DND-41 (cell line): ENCODE measurements at regions not wholly inside any gene's neighbourhood (a gene's known extent, or its start where the extent isn't known, plus 50 kb on each side); places are given as distances from the start of the nearest gene placed in this dataset.

Experiments
- ATAC-seq: fragments of 200-7000 bp; cut with Tn5 transposase; 3 replicates; pipeline ENCODE4 v1.9.1; 2021; ENCODE audit warnings: low read depth; ENCODE audit not compliant: insufficient read depth
- DNase-seq: peaks from one replicate; pipeline ENCODE4 v3.0.0-alpha.2; 2020
- H2AFZ ChIP-seq: 2 replicates; pipeline ENCODE4 v1.6.0; 2012; ENCODE audit warnings: low read depth, low read length
- H3K27ac ChIP-seq: 2 replicates; pipeline ENCODE4 v1.5.1; 2012; ENCODE audit warnings: low read length, inconsistent platforms
- H3K27me3 ChIP-seq: fragments of 200-600 bp; sonication (generic); 2 replicates; pipeline ENCODE4 v1.6.0; 2012; ENCODE audit warnings: low read length, mild to moderate bottlenecking, inconsistent platforms; ENCODE audit not compliant: insufficient read depth, poor library complexity
- H3K36me3 ChIP-seq: 2 replicates; pipeline ENCODE4 v1.5.1; 2012; ENCODE audit warnings: low read length, inconsistent platforms; ENCODE audit not compliant: insufficient read depth
- H3K4me1 ChIP-seq: 2 replicates; pipeline ENCODE4 v1.5.1; 2012; ENCODE audit warnings: mild to moderate bottlenecking, low read length; ENCODE audit not compliant: insufficient read depth
- H3K4me2 ChIP-seq: 2 replicates; pipeline ENCODE4 v1.6.0; 2012; ENCODE audit warnings: mild to moderate bottlenecking, moderate library complexity, low read length, inconsistent platforms; ENCODE audit not compliant: insufficient read depth
- H3K4me3 ChIP-seq, 2 experiments: fragments of 200-600 bp in 1 of 2; shearing (Covaris generic) in 1 of 2; 2 replicates each; pipeline ENCODE4 v1.5.1; 2012 to 2016; ENCODE audit warnings: inconsistent platforms in 2 of 2, low read length in 2 of 2, mild to moderate bottlenecking in 2 of 2, low read depth in 1 of 2, moderate library complexity in 1 of 2
- H3K79me2 ChIP-seq: 2 replicates; pipeline ENCODE4 v1.6.0; 2012; ENCODE audit warnings: low read length, inconsistent platforms; ENCODE audit not compliant: insufficient read depth
- H3K9ac ChIP-seq: 2 replicates; pipeline ENCODE4 v1.6.0; 2012; ENCODE audit warnings: low read depth, mild to moderate bottlenecking, inconsistent platforms, low read length, moderate library complexity
- H3K9me3 ChIP-seq: 2 replicates; pipeline ENCODE4 v1.5.1; 2012; ENCODE audit warnings: low read length, moderate library complexity, mild to moderate bottlenecking, inconsistent platforms; ENCODE audit not compliant: insufficient read depth, severe bottlenecking
- H4K20me1 ChIP-seq: 2 replicates; pipeline ENCODE4 v1.6.0; 2012; ENCODE audit warnings: low read length; ENCODE audit not compliant: insufficient read depth
- EZH2 ChIP-seq: IDR thresholded peaks from 3 replicates; pipeline ENCODE4 v1.6.1; 2012; ENCODE audit warnings: borderline replicate concordance, low read depth, mild to moderate bottlenecking, moderate library complexity, low read length, inconsistent platforms; ENCODE audit not compliant: severe bottlenecking
- TF ChIP-seq, protein P1 (sequence below): IDR thresholded peaks from 2 replicates; pipeline ENCODE4 v1.5.1; 2012; ENCODE audit warnings: borderline replicate concordance, low read length, moderate library complexity, mild to moderate bottlenecking; ENCODE audit not compliant: poor library complexity, severe bottlenecking; ENCODE audit errors: extremely low read depth

DNA sequence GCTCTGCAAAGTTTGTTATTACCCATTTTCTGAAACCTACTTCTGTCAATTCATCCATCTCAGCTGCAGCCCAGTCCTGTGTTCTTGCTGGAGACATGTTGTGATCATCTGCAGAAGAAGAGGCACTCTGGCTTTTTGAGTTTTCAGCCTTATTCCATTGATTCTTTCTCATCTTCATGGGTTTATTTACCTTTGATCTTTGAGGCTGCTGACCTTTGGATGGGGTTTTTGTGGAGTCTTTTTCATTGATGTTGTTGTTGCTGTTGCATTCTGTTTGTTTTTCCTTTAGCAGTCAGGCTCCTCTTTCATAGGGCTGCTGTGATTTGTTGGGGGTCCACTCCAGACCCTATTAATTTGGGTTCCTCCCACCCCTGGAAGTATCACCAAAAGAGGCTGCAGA lies 164.3 kb downstream of the FCRL5 start:
- no peaks in the 10 kb centered on the region for H4K20me1 ChIP-seq
- no peaks in the 10 kb centered on the region for H3K79me2 ChIP-seq
- DNase-seq = no peak
- no peak overlapping the region for H2AFZ ChIP-seq
- H3K4me2 ChIP-seq = no peak overlapping the region
- no peak for ATAC-seq
- H3K27ac ChIP-seq = no peak overlapping the region
- no peak overlapping the region for H3K9ac ChIP-seq
- TF ChIP-seq, protein P1, sequence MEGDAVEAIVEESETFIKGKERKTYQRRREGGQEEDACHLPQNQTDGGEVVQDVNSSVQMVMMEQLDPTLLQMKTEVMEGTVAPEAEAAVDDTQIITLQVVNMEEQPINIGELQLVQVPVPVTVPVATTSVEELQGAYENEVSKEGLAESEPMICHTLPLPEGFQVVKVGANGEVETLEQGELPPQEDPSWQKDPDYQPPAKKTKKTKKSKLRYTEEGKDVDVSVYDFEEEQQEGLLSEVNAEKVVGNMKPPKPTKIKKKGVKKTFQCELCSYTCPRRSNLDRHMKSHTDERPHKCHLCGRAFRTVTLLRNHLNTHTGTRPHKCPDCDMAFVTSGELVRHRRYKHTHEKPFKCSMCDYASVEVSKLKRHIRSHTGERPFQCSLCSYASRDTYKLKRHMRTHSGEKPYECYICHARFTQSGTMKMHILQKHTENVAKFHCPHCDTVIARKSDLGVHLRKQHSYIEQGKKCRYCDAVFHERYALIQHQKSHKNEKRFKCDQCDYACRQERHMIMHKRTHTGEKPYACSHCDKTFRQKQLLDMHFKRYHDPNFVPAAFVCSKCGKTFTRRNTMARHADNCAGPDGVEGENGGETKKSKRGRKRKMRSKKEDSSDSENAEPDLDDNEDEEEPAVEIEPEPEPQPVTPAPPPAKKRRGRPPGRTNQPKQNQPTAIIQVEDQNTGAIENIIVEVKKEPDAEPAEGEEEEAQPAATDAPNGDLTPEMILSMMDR = no peak
- TF ChIP-seq EZH2 = no peak
- H3K4me1 ChIP-seq = no peaks in the 10 kb centered on the region
- H3K4me3 ChIP-seq = no peak overlapping the region
- no peaks in the 10 kb centered on the region for H3K36me3 ChIP-seq
- no peaks in the 10 kb centered on the region for H3K9me3 ChIP-seq
- peaks cover 22% of the 10 kb centered on the region for H3K27me3 ChIP-seq

DNA sequence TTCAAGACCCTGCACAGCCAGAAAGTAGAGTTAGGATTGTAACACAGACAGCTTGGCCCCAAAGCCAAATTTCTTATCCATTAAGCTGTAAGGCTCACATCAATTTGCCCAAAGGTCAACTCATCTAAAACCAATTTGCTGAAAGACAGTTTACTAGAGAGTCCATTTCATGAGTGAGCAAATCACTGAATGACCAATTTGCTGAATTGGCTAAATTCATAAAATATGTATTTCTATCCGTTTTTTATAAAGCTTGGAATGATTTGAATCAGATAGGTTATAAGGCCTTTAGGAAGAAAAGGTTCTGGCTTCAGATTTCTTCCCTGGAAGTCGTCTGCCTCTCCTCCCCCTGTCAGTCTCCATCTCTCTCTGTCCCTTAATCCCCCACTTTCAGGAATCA lies 168.1 kb downstream of the FCRL5 start:
- Histone ChIP-seq H3K9me3 (no peaks in the 10 kb centered on the region), H3K4me2 (no peak overlapping the region), H3K27ac (no peak overlapping the region), H3K79me2 (no peaks in the 10 kb centered on the region), H3K4me3 (no peak overlapping the region), H3K4me1 (no peaks in the 10 kb centered on the region), H4K20me1 (no peaks in the 10 kb centered on the region), H3K36me3 (no peaks in the 10 kb centered on the region), H3K27me3 (peaks cover 30% of the 10 kb centered on the region), H3K9ac (no peak overlapping the region), H2AFZ (no peak overlapping the region)
- ATAC-seq (no peak), DNase-seq (no peak)
- no peak for TF ChIP-seq EZH2
- TF ChIP-seq, protein P1 = no peak

DNA sequence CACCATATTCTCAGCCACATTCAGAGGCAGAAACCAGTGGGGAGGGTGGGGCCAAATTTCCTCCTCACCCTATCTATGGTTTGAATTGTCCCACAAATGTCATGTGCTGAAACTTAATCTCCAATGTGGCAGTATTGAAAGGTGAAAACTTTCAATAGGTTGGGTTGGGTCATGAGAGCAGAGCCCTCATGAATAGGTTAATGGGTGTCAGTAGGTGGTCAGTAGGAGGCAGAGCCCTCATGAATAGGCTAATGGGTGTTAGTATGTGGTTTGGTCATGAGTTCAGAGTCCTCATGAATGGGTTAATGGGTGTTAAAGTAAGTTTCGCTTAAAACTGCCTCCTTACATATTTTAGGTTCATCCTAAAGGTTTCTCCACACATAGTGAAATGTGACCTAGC lies 170.0 kb downstream of the FCRL5 start:
- Histone ChIP-seq H3K9me3 (no peaks in the 10 kb centered on the region), H3K36me3 (no peaks in the 10 kb centered on the region), H3K27ac (no peak overlapping the region), H3K27me3 (peaks cover 32% of the 10 kb centered on the region), H3K4me2 (no peak overlapping the region), H2AFZ (no peak overlapping the region), H3K9ac (no peak overlapping the region), H3K4me1 (no peaks in the 10 kb centered on the region), H3K79me2 (no peaks in the 10 kb centered on the region), H3K4me3 (no peak overlapping the region), H4K20me1 (no peaks in the 10 kb centered on the region)
- no peak for TF ChIP-seq EZH2
- TF ChIP-seq, protein P1 = no peak
- no peak for ATAC-seq
- DNase-seq = no peak

DNA sequence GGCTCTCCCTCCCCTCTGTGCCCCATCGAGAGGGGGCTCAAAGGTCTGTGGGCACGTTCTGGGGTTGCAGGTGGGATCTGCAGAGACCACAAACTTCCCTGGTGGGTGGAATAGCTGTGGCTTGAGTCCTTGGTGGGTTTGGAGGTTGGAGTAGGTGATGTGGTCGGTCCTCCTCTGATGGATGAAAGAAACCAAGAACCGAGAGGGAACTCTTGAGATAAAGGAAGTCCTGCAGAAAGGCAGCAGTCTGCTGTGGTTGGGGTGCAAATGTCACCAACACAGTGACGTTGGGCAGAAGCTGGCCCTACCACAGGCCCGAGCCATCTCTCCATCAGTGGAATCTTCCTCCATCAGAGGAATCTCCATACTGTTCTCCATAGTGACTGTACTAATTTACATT lies 171.8 kb downstream of the FCRL5 start:
- peak; percentile 58 for ATAC-seq
- no peak overlapping the region for H2AFZ ChIP-seq
- H3K79me2 ChIP-seq = no peaks in the 10 kb centered on the region
- TF ChIP-seq, protein P1 = no peak
- TF ChIP-seq EZH2 = no peak
- no peak overlapping the region for H3K4me2 ChIP-seq
- H4K20me1 ChIP-seq = no peaks in the 10 kb centered on the region
- H3K4me1 ChIP-seq = no peaks in the 10 kb centered on the region
- peaks cover 32% of the 10 kb centered on the region for H3K27me3 ChIP-seq
- peak; percentile 33 for DNase-seq
- H3K9me3 ChIP-seq = no peaks in the 10 kb centered on the region
- H3K4me3 ChIP-seq = no peak overlapping the region
- H3K36me3 ChIP-seq = no peaks in the 10 kb centered on the region
- no peak overlapping the region for H3K27ac ChIP-seq
- no peak overlapping the region for H3K9ac ChIP-seq
